C4-2B (cell line): ENCODE measurements at regions not wholly inside any gene's neighbourhood (a gene's known extent, or its start where the extent isn't known, plus 50 kb on each side); places are given as distances from the start of the nearest gene placed in this dataset.

ENCODE experiments used
- ZFX ChIP-seq: fragments of 450-650 bp; IDR thresholded peaks from 2 replicates; pipeline ENCODE4 v1.6.1; 2017
- TF ChIP-seq, protein P1 (sequence below): fragments of 450-650 bp; conservative IDR thresholded peaks from 2 replicates; pipeline ENCODE4 v1.5.1; 2017; ENCODE audit warnings: mild to moderate bottlenecking

DNA sequence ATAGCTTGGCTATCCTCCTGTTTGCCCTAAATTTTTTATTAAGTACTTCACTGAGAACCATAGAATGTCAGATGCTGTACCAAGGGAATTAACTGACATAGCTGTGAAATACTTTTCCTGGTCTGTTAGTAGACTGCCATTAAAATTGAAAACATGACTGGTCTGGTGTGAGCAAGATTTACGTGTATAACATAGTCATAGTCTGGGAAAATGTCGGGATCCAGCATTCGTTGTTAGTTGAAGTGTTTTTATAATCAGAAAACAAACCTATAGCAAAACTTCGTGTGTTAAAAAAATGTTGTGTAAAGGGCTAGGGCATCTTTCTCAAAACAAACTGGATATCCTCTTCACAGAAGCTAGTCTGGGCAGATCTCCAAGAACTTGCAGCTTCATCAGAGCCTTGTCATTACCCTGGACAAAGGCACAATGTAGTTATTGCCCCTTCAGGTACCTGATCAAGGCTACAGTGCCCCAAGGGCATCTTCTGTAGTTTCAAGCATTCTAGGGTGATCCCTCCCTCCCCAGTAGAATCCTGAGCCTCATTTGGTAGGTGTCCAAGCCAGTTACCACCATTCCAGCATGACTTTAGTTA is 454.2 kb upstream of the SGCD start:
- TF ChIP-seq, protein P1, sequence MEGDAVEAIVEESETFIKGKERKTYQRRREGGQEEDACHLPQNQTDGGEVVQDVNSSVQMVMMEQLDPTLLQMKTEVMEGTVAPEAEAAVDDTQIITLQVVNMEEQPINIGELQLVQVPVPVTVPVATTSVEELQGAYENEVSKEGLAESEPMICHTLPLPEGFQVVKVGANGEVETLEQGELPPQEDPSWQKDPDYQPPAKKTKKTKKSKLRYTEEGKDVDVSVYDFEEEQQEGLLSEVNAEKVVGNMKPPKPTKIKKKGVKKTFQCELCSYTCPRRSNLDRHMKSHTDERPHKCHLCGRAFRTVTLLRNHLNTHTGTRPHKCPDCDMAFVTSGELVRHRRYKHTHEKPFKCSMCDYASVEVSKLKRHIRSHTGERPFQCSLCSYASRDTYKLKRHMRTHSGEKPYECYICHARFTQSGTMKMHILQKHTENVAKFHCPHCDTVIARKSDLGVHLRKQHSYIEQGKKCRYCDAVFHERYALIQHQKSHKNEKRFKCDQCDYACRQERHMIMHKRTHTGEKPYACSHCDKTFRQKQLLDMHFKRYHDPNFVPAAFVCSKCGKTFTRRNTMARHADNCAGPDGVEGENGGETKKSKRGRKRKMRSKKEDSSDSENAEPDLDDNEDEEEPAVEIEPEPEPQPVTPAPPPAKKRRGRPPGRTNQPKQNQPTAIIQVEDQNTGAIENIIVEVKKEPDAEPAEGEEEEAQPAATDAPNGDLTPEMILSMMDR = no peak
- no peak for TF ChIP-seq ZFX
